ENCODE measurements at regions not wholly inside any gene's neighbourhood (a gene's known extent, or its start where the extent isn't known, plus 50 kb on each side); places are given as distances from the start of the nearest gene placed in this dataset.

GRCh38 chr2:215536510-215536909, 100.6 kb upstream of the FN1 start:
- H3K27me3 ChIP-seq (replicated peaks in 1 of 2; ENCODE audit: control insufficient read depth in 2 of 2, insufficient read depth in 2 of 2, low read length in 1 of 2): no peaks in the 10 kb centered on the region
- WGBS (ENCODE audit: insufficient coverage, insufficient replicate concordance, low lambda C conversion rate, missing lambda C conversion rate): 18% methylated on average over 5 of the region's 5 CpGs

More at GRCh38 chr2:215536510-215536909, 100.6 kb upstream of the FN1 start:
- FAIRE-seq: no peak
- intact Hi-C loops (cut with micrococcal nuclease; ENCODE audit: unreplicated experiment): no loop called here
- Histone ChIP-seq H3K36me3 (ENCODE audit: control insufficient read depth in 2 of 2, insufficient read depth in 2 of 2, low read length in 1 of 2) (no peaks in the 10 kb centered on the region), H3K27ac (ENCODE audit: control insufficient read depth, insufficient read depth) (no peak overlapping the region), H3K4me3 (no peak overlapping the region), H3K79me2 (ENCODE audit: control insufficient read depth, insufficient read depth, low read length) (no peaks in the 10 kb centered on the region), H3K9me3 (replicated peaks; ENCODE audit: control insufficient read depth, insufficient read depth, low read length) (no peaks in the 10 kb centered on the region; the same call in 2 of the 3 replicates), H3K9ac (ENCODE audit: control insufficient read depth, insufficient read depth, low read length) (no peak overlapping the region), H3K4me1 (ENCODE audit: control insufficient read depth, insufficient read depth, low read length) (no peaks in the 10 kb centered on the region), H3K4me2 (ENCODE audit: control insufficient read depth, insufficient read depth) (no peak overlapping the region), H2AFZ (ENCODE audit: control insufficient read depth, low read depth, low read length) (no peak overlapping the region), H4K20me1 (ENCODE audit: control insufficient read depth, insufficient read depth) (no peaks in the 10 kb centered on the region)
- in situ Hi-C loops (cut with MboI): no loop called here
- RAD21 ChIA-PET (ENCODE audit: unreplicated experiment): interaction anchor here (0.6 kb wide), 1 partner anchor 385 kb away, joined by 3 read pairs; no protein-coding TSS in a partner anchor
- BruUV-seq (replicated peaks): no TSS peak
- CTCF ChIA-PET: interaction anchor here (0.5 to 1.0 kb wide), 4 partner anchors 8 to 396 kb away, joined by 3 to 4 read pairs (median 3); no protein-coding TSS in a partner anchor
- POLR2A ChIA-PET: interaction anchor here (0.5 kb wide), 1 partner anchor 499 kb away, joined by 3 read pairs; no protein-coding TSS in a partner anchor
- no peak for DNase-seq (ENCODE audit: low read depth, low spot score)
- SMC1A ChIA-PET (ENCODE audit: uncharacterized antibody, unreplicated experiment): interaction anchor here (0.8 to 2.1 kb wide), 2 partner anchors 9 kb away, joined by 3 to 9 read pairs; no protein-coding TSS in a partner anchor
- ATAC-seq: no peak
- no peak for TF ChIP-seq MLLT1 (IDR thresholded peaks at IDR 0.05)
- no peak for TF ChIP-seq RFX5 (IDR thresholded peaks at IDR 0.05; ENCODE audit: low read depth, low read length)
- TF ChIP-seq HDGF (IDR thresholded peaks at IDR 0.05): no peak
- no peak for TF ChIP-seq NR2C2 (IDR thresholded peaks at IDR 0.05; ENCODE audit: borderline replicate concordance, control insufficient read depth, insufficient read length, low read depth)
- no peak for TF ChIP-seq BMI1 (IDR thresholded peaks at IDR 0.05; ENCODE audit: borderline replicate concordance)
- TF ChIP-seq JUND (IDR thresholded peaks at IDR 0.05; ENCODE audit: low read depth, low read length): no peak
